SH-SY5Y (cell line): ENCODE measurements at regions not wholly inside any gene's neighbourhood (a gene's known extent, or its start where the extent isn't known, plus 50 kb on each side); places are given as distances from the start of the nearest gene placed in this dataset.

Source experiments
- GATA2 ChIP-seq: IDR thresholded peaks from 2 replicates; pipeline ENCODE4 v1.6.1; 2011; ENCODE audit warnings: mild to moderate bottlenecking, low read depth, low read length
- GATA3 ChIP-seq: IDR thresholded peaks from 2 replicates; pipeline ENCODE4 v1.6.1; 2011; ENCODE audit warnings: low read depth, mild to moderate bottlenecking, low read length, moderate library complexity

- TF ChIP-seq GATA3 (no peak), GATA2 (no peak)
Measured at GRCh38 chr20:17856024-17856564, 112.5 kb downstream of the SNX5 start.
